ENCODE measurements at regions not wholly inside any gene's neighbourhood (a gene's known extent, or its start where the extent isn't known, plus 50 kb on each side); places are given as distances from the start of the nearest gene placed in this dataset.

GRCh38 chr1:193654951-193655735 lies 468.7 kb upstream of the B3GALT2 start (continued):
- no peak for TF ChIP-seq CEBPG (CRISPR knock-in tag; IDR thresholded peaks at IDR 0.05)
- no peak for TF ChIP-seq CEBPG (tag; conservative IDR thresholded peaks at IDR 0.05 in 1 of 2, IDR thresholded peaks at IDR 0.05 in 1 of 2)
- TF ChIP-seq MEF2A (IDR thresholded peaks at IDR 0.05; ENCODE audit: control insufficient read depth, low read depth, low read length): no peak
- TF ChIP-seq SLC30A9 (CRISPR knock-in tag; IDR thresholded peaks at IDR 0.05): no peak
- no peak for TF ChIP-seq SUPT5H (IDR thresholded peaks at IDR 0.05)
- no peak for TF ChIP-seq CLOCK (CRISPR knock-in tag; IDR thresholded peaks at IDR 0.05; ENCODE audit: borderline replicate concordance)
- no peak for TF ChIP-seq ZNF184 (CRISPR knock-in tag; IDR thresholded peaks at IDR 0.05)
- TF ChIP-seq SIN3A (IDR thresholded peaks at IDR 0.05; ENCODE audit: borderline replicate concordance in 2 of 2, control insufficient read depth in 1 of 2, low read depth in 2 of 2, low read length in 2 of 2): no peak
- TF ChIP-seq GATAD2A (IDR thresholded peaks at IDR 0.05): no peak
- TF ChIP-seq NFXL1 (CRISPR knock-in tag; IDR thresholded peaks at IDR 0.05): no peak
- TF ChIP-seq POLR2AphosphoS5 (IDR thresholded peaks at IDR 0.05; ENCODE audit: control insufficient read depth, insufficient read depth, low read depth, low read length): no peak
- no peak for TF ChIP-seq ZNF584 (CRISPR knock-in tag; IDR thresholded peaks at IDR 0.05; ENCODE audit: low read depth)

Measured in K562 (cell line).